ENCODE measurements at regions not wholly inside any gene's neighbourhood (a gene's known extent, or its start where the extent isn't known, plus 50 kb on each side); places are given as distances from the start of the nearest gene placed in this dataset.

- TF ChIP-seq ZNF462 (CRISPR knock-in tag; IDR thresholded peaks at IDR 0.05) (no peak), NANOG (IDR thresholded peaks at IDR 0.05; ENCODE audit: borderline replicate concordance) (no peak)
These were observed 391.9 kb downstream of the GALC start (continued) for GRCh38 chr14:87601036-87601435.

- Histone ChIP-seq H3F3A (replicated peaks; ENCODE audit: low read depth) (no peaks in the 10 kb centered on the region), H3K4me1 (ENCODE audit: insufficient read depth) (no peaks in the 10 kb centered on the region), H4K20me1 (replicated peaks; ENCODE audit: insufficient read depth) (no peaks in the 10 kb centered on the region), H3K79me2 (replicated peaks; ENCODE audit: insufficient read depth) (no peaks in the 10 kb centered on the region), H3K27me3 (ENCODE audit: insufficient read depth) (no peaks in the 10 kb centered on the region), H3K4me2 (no peak overlapping the region), H3K36me3 (ENCODE audit: insufficient read depth) (no peaks in the 10 kb centered on the region), H3K9me2 (ENCODE audit: insufficient read depth) (peaks cover 3% of the 10 kb centered on the region; the same call in 1 of the 2 replicates), H3K27ac (ENCODE audit: low read depth) (no peak overlapping the region), H2AFZ (no peak overlapping the region), H3K4me3 (no peak overlapping the region)
- Mint-ChIP-seq H3K27me3 (ENCODE audit: insufficient read depth, low read depth, poor library complexity) (peaks cover 4% of the 10 kb centered on the region), H3K4me3 (no peak overlapping the region), H3K36me3 (ENCODE audit: low read depth) (peaks cover 5% of the 10 kb centered on the region), H3K9me3 (peaks cover 43% of the 10 kb centered on the region), H3K4me1 (no peaks in the 10 kb centered on the region), H3K27ac (no peak overlapping the region)
- DNase-seq (ENCODE audit: low spot score) (no peak), ATAC-seq (no peak)
- no peak for TF ChIP-seq EZH2 (IDR thresholded peaks at IDR 0.05; ENCODE audit: low read depth, unreplicated experiment)
- TF ChIP-seq ZNF114 (CRISPR knock-in tag; IDR thresholded peaks at IDR 0.05): no peak
- TF ChIP-seq ZNF331 (CRISPR knock-in tag; IDR thresholded peaks at IDR 0.05; ENCODE audit: low read depth): no peak
- no peak for TF ChIP-seq CREB1 (CRISPR knock-in tag; IDR thresholded peaks at IDR 0.05; ENCODE audit: low read depth)
- TF ChIP-seq NANOG (IDR thresholded peaks at IDR 0.05; ENCODE audit: borderline replicate concordance): no peak
- TF ChIP-seq ZNF462 (CRISPR knock-in tag; IDR thresholded peaks at IDR 0.05): no peak
- no peak for TF ChIP-seq ETS1 (IDR thresholded peaks at IDR 0.05)
These were observed 392.7 kb downstream of the GALC start for GRCh38 chr14:87600240-87600639.

Measured in GM23338 (cell line).